ENCODE measurements at regions not wholly inside any gene's neighbourhood (a gene's known extent, or its start where the extent isn't known, plus 50 kb on each side); places are given as distances from the start of the nearest gene placed in this dataset.

DNA sequence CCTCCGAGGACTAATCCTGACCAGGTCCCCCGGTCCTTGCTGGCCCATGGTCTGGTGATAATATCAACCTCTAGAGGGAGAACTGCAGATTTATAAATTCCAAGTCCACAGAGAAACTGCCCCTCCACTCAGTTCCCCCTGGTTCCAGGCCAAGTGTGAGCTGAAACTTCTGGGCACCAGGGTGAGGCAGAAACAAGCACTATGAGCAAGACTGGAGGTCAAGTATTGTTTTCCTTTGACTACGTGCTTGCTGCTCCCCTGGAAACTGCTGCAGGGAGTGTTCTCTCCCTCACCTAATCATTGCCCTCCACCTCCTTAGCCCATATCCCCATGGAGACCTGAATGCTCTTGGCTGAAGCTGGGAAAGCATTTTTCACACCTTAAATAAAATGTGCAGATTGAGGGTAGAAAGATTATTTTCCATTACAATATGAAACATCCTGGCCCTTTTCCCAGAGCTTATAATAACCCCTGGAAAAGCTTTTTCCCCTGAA, 135.2 kb downstream of the RDH14 start:
- no peak for DNase-seq (ENCODE audit: low read depth)

DNA sequence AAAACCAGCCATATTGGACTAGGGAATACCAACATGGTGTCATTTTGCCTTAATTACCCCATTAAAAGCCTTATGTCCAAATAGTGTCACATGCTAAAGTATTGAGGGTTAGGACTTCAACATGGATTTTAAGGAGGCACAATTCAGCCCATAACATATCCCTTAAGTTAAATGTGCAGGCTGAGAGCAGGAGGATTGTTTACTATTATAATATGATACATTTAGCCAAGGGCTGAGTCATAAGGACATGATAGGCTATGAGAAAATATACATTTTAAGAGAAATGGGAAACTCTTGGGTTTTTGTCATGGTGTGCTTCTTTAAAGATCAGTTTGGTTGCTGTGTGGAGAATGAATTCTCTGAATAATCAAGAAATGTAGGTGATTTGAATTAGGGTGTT, 136.8 kb downstream of the RDH14 start:
- no peak for DNase-seq (ENCODE audit: low read depth)

GRCh38 chr2:18422432-18423165, 137.9 kb downstream of the RDH14 start:
- no peak for DNase-seq (ENCODE audit: low read depth)

- DNase-seq (ENCODE audit: low read depth), result no peak
These were observed 146.6 kb downstream of the RDH14 start for GRCh38 chr2:18413676-18414396.

- no peak for DNase-seq (ENCODE audit: low read depth)
These were observed 147.3 kb downstream of the RDH14 start for GRCh38 chr2:18412980-18413675.

DNA sequence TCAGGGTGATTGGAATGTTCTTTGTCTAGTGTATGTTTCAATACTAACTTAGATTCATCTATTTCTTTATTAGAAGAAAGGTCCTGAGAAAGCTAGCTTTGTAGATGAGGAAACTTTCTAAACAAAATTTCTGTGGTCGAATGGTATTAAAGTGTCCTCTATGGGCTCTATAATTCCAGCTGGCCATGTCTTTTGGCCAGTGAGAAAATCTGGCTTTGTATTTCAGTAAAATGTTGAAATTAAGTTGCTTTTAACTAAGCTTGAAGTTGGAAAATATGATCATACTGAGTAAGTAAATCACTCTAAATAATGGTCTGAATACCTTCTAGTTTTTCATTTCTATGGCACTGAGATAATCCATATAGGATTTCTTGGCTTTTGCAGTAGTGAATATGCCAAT, 148.8 kb downstream of the RDH14 start:
- DNase-seq (ENCODE audit: low read depth), result no peak

- no peak for DNase-seq (ENCODE audit: low read depth)
These were observed 149.9 kb downstream of the RDH14 start for GRCh38 chr2:18410543-18410942.

GRCh38 chr2:18408638-18409037, 151.8 kb downstream of the RDH14 start:
- no peak for DNase-seq (ENCODE audit: low read depth)

DNA sequence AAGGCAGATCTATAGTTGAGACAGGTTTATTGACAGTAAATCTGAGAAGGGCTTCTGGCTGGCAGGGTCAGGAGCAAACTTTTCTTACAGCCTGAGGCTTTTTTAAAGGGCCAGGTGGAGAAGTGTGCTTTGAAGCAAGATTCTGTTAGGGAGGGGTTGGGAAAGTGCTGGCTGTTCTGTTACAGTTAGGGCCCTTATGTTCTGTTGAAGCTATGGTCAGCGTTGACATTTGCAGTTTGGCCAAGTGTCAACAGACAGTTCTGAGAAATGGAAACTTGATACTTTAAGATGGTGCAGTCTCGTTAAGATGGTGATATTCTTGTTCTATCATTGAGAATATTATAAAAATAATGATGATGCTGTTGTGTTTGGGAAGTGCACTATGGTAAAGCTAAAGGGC, 154.2 kb downstream of the RDH14 start:
- no peak for DNase-seq (ENCODE audit: low read depth)

GRCh38 chr2:18404708-18405107, 155.7 kb downstream of the RDH14 start:
- no peak for DNase-seq (ENCODE audit: low read depth)

GRCh38 chr2:18403921-18404522, 156.4 kb downstream of the RDH14 start:
- DNase-seq (ENCODE audit: low read depth), result no peak

DNA sequence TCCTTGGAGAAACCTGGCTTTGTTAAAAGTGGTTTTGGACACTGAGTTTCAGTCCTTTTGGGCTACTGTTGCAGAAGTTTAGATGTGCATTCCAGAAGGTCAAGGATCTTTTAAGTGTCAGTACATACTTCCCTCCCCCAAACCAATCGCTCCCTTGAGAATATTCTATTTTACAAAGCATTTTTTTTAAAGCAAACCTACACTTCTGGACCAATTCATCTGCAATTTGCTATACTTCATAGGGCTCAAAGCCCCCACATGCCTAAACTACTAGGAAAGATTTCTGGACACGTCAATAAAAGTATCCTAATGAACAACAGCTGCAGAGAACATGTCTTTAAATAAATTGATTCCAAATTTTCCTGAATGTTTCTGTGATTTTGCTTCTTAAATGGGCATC, 157.6 kb downstream of the RDH14 start:
- DNase-seq (ENCODE audit: low read depth), result no peak

GRCh38 chr2:18401471-18401870, 159.0 kb downstream of the RDH14 start:
- DNase-seq (ENCODE audit: low read depth), result no peak

- DNase-seq (ENCODE audit: low read depth), result no peak
These were observed 160.9 kb downstream of the RDH14 start for GRCh38 chr2:18399601-18400000.

DNA sequence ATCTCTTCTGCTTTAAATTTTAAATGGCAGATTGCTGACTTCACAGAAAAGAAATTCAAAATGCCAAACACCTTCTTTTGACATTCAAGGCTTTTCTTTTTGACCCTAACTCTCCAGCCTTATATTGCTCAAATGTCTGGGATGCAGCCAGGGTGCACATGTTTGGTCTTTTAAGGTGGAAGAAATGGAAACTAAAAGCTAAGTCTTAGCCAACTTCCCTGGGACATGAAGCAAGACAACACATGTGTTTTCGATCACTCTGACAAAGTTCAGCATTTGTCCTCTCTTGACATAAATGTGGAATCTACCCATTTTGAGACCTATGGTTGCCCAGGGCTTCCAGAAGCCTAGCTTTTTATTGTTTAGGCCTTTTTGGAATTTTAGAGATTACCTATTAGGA, 161.6 kb downstream of the RDH14 start:
- no peak for DNase-seq (ENCODE audit: low read depth)

- DNase-seq (ENCODE audit: low read depth), result no peak
These were observed 164.0 kb downstream of the RDH14 start for GRCh38 chr2:18396329-18397010.

DNA sequence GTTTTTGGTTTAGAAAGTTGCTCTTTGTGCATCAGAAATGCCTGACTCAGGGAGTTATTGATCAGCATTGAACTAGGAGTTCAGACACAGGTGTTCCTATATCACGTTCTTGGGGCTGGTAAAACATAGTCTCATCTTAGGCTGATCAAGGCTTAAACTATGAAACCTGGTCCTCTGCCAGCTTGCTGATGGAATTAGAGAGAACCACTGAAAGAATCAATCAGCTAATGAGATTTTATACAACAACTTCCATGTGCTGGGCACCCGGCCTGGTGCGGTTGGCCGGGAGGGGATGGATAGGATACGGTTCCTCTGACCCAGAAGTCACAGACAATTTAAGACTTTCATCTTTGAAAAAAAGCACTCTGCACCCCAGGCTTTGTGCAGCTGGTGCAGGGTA, 164.9 kb downstream of the RDH14 start:
- DNase-seq (ENCODE audit: low read depth), result no peak

GRCh38 chr2:18387441-18388206, 172.8 kb downstream of the RDH14 start:
- peak; percentile 33 for DNase-seq (ENCODE audit: low read depth)

GRCh38 chr2:18384242-18384641, 176.2 kb downstream of the RDH14 start:
- no peak for DNase-seq (ENCODE audit: low read depth)

DNA sequence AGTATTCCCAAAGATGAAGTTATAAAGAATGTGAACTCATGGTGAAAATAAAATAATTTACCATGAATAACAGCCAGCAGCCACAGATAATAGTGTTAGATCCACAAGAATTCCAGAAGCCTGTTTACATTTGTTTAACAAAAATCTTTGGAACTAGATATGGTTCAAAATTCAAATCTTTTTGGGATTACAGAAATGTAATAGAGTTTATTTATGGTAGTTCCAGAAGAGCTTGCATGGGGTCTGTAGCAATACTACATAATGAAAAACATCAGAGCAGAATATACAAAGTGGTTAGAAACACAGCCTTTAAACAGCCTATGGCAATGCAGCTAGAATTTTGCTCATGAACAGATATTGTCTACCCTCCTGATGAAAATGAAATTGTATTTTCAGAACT, 179.1 kb downstream of the RDH14 start:
- DNase-seq (ENCODE audit: low read depth), result no peak

GRCh38 chr2:18380321-18380720, 180.1 kb downstream of the RDH14 start:
- DNase-seq (ENCODE audit: low read depth), result no peak
